Femur (tissue), 1 donor: ENCODE measurements at regions not wholly inside any gene's neighbourhood (a gene's known extent, or its start where the extent isn't known, plus 50 kb on each side); places are given as distances from the start of the nearest gene placed in this dataset.

Experiments
- DNase-seq: peaks from one replicate; pipeline ENCODE4 v3.0.0-alpha.2; 2017

DNA sequence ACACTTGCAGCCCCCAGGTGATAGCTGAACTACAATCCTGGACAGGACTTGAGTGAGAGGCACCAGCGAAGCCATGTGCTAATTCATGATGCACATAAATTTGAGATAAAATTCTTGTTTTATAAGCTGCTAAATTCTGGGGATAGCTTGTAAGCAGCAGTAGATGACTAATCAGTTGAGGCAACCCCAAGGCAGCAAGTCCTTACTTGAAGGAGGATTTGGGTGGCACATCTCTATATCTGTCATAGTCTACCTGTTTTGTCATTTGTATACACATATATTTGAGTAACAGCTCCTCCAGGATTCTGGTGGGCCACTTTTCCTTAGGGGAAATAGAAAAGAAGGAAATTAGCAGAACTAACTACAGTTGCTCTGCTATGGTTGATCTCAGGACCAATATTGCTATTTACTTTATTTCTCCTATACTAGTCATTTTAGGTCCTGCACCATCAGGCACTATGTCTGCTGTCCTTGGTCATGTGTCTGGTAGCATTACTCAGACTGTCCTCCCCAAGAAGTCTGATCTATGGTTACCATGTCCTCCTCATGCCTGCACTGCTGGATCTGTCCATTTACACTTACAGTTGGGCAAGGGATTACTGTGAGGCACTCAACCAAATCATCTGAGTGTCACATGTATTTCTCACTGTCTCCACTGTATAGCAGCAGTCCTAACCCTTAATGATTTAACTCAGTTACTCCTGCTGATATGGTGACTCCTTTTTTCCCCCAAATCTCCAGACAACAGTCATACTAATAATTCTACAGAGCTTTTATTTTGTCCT is 436.0 kb upstream of the CWC22 start:
- no peak for DNase-seq

- no peak for DNase-seq
Observed at GRCh38 chr2:180419212-180419611, 412.1 kb upstream of the CWC22 start.

DNA sequence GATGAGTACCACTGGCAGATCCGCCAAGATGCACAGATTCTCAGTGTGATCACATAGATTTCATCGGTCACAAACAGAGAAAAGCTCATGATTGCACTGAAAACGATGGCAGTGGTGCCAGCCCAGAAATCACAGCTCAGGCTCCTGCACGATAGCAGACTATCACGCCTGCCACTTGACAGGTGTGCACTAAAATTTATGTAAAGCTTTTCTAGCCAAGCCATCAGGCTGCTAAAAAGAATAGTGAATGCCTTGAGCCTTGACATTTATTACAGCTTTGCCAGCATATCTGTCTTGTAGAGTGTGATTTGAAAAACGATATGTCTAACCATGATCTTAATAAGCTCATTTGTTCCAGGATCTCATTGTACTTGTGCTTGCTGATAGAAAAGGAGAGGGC is 409.5 kb upstream of the CWC22 start:
- DNase-seq, result no peak

GRCh38 chr2:180413336-180413735 is 406.2 kb upstream of the CWC22 start:
- DNase-seq, result no peak

GRCh38 chr2:180412219-180412618 is 405.1 kb upstream of the CWC22 start:
- DNase-seq, result peak; percentile 22

DNA sequence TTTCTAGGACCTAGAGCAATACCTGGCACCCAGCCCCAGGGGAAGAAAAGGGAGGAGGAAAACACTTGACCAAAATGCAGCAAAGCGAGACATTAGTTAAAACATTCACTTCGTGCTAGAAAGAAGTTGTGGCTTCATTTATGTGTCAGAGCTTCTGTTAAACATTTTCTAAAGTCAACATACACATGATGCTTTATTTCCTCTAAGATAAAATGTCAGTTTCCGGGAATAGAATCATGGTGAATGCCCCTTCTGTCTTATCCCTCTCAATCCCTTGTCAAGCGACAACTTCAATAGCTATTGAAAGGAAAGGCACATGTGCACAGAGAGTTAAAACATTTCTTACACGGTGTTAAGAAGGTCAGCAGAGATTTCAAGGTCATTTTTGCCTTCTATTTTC is 404.6 kb upstream of the CWC22 start:
- no peak for DNase-seq

DNA sequence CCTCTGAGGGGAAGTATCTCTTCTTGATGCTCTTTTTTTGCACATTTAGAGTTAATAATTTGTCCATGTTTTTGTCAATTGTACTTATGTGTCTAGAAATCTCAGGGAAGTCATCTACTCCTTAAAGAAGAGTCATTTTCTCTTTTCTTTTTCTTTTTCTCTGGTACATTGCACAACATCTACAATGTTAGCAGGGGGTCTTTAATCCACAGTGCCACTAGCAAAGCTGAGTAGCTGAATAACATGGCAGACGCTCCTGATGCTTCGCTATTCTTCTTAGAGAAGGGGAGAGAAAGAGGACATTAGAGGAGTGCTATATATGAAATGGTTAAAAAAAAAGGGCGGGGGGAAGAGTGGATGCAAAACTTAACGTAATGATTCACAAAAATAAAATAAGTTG is 399.6 kb upstream of the CWC22 start:
- no peak for DNase-seq

DNA sequence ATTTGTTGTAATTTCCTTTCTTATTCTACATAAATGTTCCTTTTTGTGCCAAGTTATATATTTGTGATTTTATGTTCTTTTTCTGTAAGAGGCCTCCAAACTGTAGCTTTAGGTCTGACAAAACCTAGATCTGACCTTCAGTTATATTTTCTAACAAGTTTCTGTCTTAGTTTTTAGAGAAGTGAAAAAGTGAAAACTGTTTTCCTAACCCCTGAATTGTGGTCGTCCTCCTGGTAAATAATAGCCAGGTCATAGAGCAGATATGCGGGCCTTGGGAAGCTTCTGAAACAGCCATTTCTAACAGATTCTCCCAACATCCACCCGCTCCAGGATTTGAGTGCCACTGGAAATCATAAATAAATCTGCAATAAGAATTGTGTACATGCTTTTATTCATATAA is 398.4 kb upstream of the CWC22 start:
- DNase-seq, result no peak

GRCh38 chr2:180394305-180394704 is 387.2 kb upstream of the CWC22 start:
- no peak for DNase-seq

DNA sequence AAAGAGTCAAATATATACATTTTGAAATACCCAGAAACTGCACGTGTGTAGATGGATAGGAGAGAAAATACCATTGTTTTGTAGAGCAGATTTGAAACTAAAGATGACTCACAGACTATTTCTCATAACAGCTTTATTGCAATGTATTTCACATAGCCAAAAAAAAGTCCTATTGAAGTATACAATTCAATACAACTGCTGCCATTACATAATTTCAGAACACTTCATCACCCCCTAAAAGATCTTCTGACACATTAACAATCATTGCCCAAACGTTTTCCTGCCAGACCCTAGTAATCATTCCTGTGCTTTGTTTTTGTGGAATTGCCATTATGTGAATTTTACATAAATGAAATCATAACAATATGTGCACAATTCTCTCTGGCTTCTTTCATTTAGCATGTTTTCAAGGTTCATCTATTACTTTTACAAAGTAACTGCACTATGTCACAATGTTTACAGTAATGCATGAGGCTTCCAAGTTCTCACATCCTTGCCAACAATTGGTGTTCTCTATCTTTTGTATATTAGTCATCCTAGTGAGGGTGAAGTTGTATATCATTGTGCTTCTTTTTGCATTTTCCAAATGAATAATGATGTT is 378.6 kb upstream of the CWC22 start:
- DNase-seq, result no peak

- DNase-seq, result no peak
Observed at GRCh38 chr2:180376066-180376465, 369.0 kb upstream of the CWC22 start.

DNA sequence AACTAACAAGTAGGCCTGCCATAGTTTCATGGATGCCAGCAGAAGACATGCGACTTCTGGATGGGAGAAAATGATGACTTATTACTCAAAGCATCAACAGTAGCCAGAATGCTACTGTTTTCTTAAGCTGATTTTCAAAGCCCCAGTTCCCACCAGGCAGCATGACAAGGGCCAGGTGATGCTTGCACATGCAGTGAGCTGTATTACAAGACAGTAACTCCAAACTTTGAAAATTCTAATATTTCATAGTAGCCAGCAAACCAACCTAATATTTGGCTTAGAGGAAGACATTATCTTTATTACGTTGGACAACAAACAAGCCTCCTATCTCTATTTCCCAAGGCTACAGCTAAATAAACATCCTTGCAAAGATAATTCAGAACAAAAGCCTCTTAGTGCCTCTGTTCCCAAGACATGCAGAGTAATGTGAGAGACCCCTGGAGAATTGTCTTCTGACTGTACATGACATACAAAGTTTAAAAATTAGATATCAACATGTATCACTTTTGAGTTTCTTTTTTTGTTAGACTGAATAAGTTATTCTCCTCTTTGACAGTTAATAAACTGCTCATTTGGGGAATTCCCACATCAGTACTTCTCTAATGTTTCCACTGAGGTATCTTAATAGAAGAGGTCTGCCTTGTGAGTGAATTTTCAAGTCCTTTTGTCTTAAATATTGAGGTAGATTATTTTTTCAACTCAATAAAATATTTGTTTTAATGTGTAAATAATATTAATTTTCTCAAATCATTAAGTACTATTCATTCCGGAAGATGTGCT is 367.6 kb upstream of the CWC22 start:
- DNase-seq, result no peak

GRCh38 chr2:180370511-180371205 is 363.6 kb upstream of the CWC22 start:
- DNase-seq, result peak; percentile 25

DNA sequence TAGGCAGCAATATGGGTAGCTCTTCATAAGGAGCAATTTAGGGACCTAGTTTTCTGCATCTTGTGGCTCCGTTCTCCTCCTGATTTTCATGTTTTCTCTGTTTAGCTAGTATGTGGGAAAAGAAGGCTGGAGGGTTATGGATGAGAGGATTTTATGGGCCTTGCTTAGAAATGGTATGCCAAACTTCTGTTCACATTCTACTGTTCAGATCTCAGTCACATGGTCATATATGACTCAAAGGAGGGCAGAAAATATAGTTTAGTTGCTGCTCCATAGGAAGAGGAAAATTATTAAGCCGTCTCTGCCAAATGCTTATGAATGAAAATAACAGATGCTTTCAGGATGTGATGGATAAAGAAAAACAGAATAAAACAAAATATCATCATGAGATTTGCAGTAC is 361.8 kb upstream of the CWC22 start:
- DNase-seq, result no peak

DNA sequence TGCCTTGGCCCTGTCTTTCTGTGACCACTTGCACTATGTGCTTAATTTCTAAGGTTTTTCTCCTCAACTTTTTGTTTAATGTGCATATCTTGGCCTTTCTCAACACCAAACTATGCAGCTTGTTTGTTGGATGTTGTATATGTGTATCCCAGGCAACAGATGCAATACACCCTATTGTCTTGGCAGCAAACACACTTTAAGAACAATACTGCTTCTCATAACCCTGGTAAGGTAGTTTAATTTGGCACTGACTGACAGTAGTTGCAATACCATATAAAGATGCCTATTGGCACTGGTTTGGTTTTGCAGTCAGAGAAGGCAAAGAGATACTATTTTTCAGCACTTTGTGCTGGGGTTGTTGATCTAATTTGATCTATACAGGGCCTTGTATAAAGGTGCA is 360.7 kb upstream of the CWC22 start:
- no peak for DNase-seq

DNA sequence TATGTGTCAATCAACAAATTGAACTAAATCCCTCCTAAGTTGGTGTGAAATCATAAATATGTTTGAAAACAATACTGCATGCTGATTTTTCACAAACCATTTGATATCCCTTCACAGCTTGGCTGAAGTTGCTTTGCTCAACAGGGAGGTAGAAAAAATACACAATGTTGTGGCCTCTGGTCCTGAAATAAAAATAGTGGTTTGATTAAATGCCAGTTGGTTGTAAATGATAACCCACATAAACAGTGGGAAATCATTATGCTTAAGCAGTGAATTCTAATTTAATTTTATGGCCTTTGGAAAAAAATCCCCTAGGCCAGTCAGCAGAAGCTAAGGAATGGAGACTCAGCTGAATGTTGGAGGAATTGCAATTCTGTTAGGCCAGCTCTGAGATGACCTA is 359.4 kb upstream of the CWC22 start:
- DNase-seq, result no peak

DNA sequence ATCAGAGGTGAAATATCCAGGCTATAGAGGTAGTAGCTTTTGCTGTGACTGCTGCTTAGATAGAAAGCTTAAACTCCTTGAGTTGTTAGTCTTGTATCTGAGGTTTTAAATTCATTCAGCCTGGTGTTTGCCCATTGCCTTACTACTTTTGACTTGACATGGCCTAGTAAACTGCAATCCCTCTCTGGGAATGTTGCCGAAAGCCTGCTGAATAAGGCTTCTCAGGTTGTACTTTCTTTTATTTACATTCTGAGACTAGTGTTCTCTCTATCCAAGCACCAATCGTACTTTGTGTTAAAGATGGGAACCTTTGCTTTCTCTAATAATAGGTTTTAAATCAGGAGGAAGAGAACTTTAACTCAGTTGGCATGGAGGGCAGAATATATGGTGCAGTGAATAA is 357.6 kb upstream of the CWC22 start:
- DNase-seq, result no peak

DNA sequence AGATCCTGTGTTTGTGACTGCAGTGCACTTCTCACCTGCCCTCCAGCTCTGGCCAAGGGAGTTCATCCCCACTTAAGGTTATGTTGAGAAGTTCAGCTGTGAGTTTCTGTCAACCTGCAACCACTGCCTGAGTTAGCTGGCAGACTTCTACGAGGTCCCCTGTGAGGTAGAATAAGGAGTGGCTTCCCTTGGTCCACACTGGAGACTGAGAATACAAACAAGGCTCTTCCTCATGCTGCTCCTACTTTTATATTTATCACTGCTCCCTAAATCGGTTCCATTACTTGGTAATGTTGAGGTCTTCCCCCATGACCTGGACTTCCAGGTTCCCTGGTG is 353.2 kb upstream of the CWC22 start:
- DNase-seq, result no peak

GRCh38 chr2:180359522-180360282 is 352.6 kb upstream of the CWC22 start:
- no peak for DNase-seq

DNA sequence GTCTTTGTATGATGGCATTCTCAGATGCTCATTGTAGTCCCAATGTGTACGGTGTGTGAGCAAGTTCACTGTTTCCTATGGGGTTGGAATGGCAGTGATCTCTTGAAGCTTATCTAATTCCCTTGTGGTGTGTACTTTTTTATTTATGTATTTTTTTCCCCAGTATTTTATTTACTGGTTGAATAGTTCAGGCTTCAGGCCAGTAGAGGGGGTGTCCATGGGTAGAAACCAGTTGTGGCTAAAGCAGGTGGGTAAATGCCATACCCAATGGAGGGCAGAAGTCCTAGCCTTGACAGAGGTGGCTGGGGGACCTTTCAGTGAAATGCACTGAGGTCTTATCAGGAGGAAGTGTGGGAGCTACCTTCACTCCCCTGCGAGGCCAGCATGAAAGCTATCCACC is 351.4 kb upstream of the CWC22 start:
- DNase-seq, result no peak

- DNase-seq, result no peak
Observed at GRCh38 chr2:180356676-180357075, 349.6 kb upstream of the CWC22 start.

DNA sequence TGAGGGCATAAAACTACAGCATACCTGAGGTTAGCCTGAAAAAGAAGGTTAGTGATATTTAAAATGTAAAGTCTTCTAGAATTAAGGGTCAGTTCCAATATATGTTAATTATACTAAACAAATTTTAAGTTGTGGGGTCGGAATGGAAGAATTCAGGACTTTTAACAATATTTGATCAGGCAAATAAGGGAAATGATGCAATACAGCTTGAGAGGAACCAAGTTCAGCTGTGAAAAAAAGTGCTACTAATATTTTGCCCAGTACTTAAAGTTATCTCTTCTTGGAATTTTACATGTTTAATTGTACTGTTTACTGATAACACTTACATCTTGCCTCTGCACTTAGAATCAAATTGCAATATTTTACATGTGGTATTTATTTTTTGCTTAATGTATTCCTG is 345.5 kb upstream of the CWC22 start:
- no peak for DNase-seq

DNA sequence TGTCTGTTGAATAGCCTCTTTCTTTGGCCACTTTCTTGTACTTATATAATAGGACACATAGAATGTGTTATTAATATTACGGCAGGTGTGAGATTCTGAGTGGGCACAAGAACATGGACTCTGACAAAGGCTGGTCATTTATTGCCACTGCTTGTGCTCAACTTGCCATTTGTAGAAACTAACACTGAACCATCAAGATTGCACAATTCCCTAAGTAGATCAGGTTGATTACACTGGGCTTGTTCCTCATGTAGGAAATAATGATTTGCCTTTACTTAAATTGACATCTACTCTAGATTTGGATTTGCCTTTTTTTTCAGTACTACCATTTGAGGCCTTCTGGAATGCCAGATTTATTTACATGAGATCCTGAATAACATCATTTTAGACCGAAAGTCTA is 342.7 kb upstream of the CWC22 start:
- DNase-seq, result no peak
